Activated T-cell treated with anti-CD3 and anti-CD28 coated beads, Interleukin-2, amount 50 U/mL, for 24 hours (primary cell): ENCODE measurements at regions not wholly inside any gene's neighbourhood (a gene's known extent, or its start where the extent isn't known, plus 50 kb on each side); places are given as distances from the start of the nearest gene placed in this dataset.
"Not testable (repeated sequence)": the region's sequence is repeated elsewhere in the genome, so short reads cannot be mapped to it uniquely, and the experiment has no call there.

Experiments
- DNase-seq: peaks from one replicate; pipeline ENCODE4 v3.0.0-alpha.2; 2020
- H3K27ac Mint-ChIP-seq: 2 replicates; pipeline ENCODE4 v1.8.0; 2020; ENCODE audit warnings: mild to moderate bottlenecking, mixed read lengths
- H3K27me3 Mint-ChIP-seq: 2 replicates; pipeline ENCODE4 v1.8.0; 2020; ENCODE audit warnings: mixed read lengths
- H3K36me3 Mint-ChIP-seq: 2 replicates; pipeline ENCODE4 v1.8.0; 2020; ENCODE audit warnings: low read depth, mixed read lengths
- H3K4me1 Mint-ChIP-seq: 2 replicates; pipeline ENCODE4 v1.8.0; 2020; ENCODE audit warnings: low read depth, mixed read lengths
- H3K4me3 Mint-ChIP-seq: 2 replicates; pipeline ENCODE4 v1.8.0; 2020; ENCODE audit warnings: mild to moderate bottlenecking, moderate library complexity, mixed read lengths
- H3K9me3 Mint-ChIP-seq: 2 replicates; pipeline ENCODE4 v1.8.0; 2020; ENCODE audit warnings: mixed read lengths

GRCh38 chr1:30001011-30001731 is 722.2 kb downstream of the MATN1 start:
- Mint-ChIP-seq H3K9me3 (peaks cover 4% of the 10 kb centered on the region), H3K27me3 (peaks cover 4% of the 10 kb centered on the region), H3K27ac (no peak overlapping the region), H3K36me3 (no peaks in the 10 kb centered on the region), H3K4me1 (no peaks in the 10 kb centered on the region), H3K4me3 (no peak overlapping the region)
- no peak for DNase-seq

- DNase-seq = no peak
- Mint-ChIP-seq H3K4me1 (no peaks in the 10 kb centered on the region), H3K36me3 (no peaks in the 10 kb centered on the region), H3K9me3 (peaks cover 7% of the 10 kb centered on the region), H3K4me3 (no peak overlapping the region), H3K27ac (no peak overlapping the region), H3K27me3 (peaks cover 4% of the 10 kb centered on the region)
Observed at GRCh38 chr1:30000266-30000665, 723.1 kb downstream of the MATN1 start.

- peaks cover 4% of the 10 kb centered on the region for H3K27me3 Mint-ChIP-seq
- H3K27ac Mint-ChIP-seq = no peak overlapping the region
- DNase-seq = no peak
- H3K9me3 Mint-ChIP-seq = peaks cover 11% of the 10 kb centered on the region
- no peaks in the 10 kb centered on the region for H3K36me3 Mint-ChIP-seq
- no peaks in the 10 kb centered on the region for H3K4me1 Mint-ChIP-seq
- no peak overlapping the region for H3K4me3 Mint-ChIP-seq
Observed at GRCh38 chr1:29999595-29999994, 723.8 kb downstream of the MATN1 start.

GRCh38 chr1:29998686-29999085 is 724.7 kb downstream of the MATN1 start:
- peaks cover 4% of the 10 kb centered on the region for H3K27me3 Mint-ChIP-seq
- no peaks in the 10 kb centered on the region for H3K36me3 Mint-ChIP-seq
- peaks cover 16% of the 10 kb centered on the region for H3K9me3 Mint-ChIP-seq
- H3K4me3 Mint-ChIP-seq = no peak overlapping the region
- H3K27ac Mint-ChIP-seq = no peak overlapping the region
- DNase-seq = no peak
- H3K4me1 Mint-ChIP-seq = no peaks in the 10 kb centered on the region

GRCh38 chr1:29997818-29998217 is 725.6 kb downstream of the MATN1 start:
- not testable (repeated sequence) for DNase-seq, H3K27me3 Mint-ChIP-seq, H3K4me3 Mint-ChIP-seq, H3K36me3 Mint-ChIP-seq, H3K4me1 Mint-ChIP-seq, H3K27ac Mint-ChIP-seq
- peaks cover 22% of the 10 kb centered on the region for H3K9me3 Mint-ChIP-seq

GRCh38 chr1:29993950-29994349 is 729.4 kb downstream of the MATN1 start:
- Mint-ChIP-seq H3K36me3 (no peaks in the 10 kb centered on the region), H3K4me3 (no peak overlapping the region), H3K4me1 (no peaks in the 10 kb centered on the region), H3K27me3 (peaks cover 12% of the 10 kb centered on the region), H3K27ac (no peak overlapping the region), H3K9me3 (peaks cover 22% of the 10 kb centered on the region)
- DNase-seq = no peak

GRCh38 chr1:29991815-29992214 is 731.6 kb downstream of the MATN1 start:
- H3K4me1 Mint-ChIP-seq = no peaks in the 10 kb centered on the region
- H3K27me3 Mint-ChIP-seq = peaks cover 12% of the 10 kb centered on the region
- peaks cover 22% of the 10 kb centered on the region for H3K9me3 Mint-ChIP-seq
- no peak overlapping the region for H3K4me3 Mint-ChIP-seq
- no peaks in the 10 kb centered on the region for H3K36me3 Mint-ChIP-seq
- DNase-seq = no peak
- H3K27ac Mint-ChIP-seq = no peak overlapping the region

- Mint-ChIP-seq H3K36me3 (no peaks in the 10 kb centered on the region), H3K27ac (no peak overlapping the region), H3K9me3 (peaks cover 17% of the 10 kb centered on the region), H3K4me3 (no peak overlapping the region), H3K4me1 (no peaks in the 10 kb centered on the region), H3K27me3 (peaks cover 14% of the 10 kb centered on the region)
- DNase-seq = no peak
Observed at GRCh38 chr1:29991025-29991424, 732.4 kb downstream of the MATN1 start.

- Mint-ChIP-seq H3K27ac (no peak overlapping the region), H3K9me3 (peaks cover 15% of the 10 kb centered on the region), H3K36me3 (no peaks in the 10 kb centered on the region), H3K4me1 (no peaks in the 10 kb centered on the region), H3K27me3 (peaks cover 15% of the 10 kb centered on the region), H3K4me3 (no peak overlapping the region)
- no peak for DNase-seq
Observed at GRCh38 chr1:29990304-29990703, 733.1 kb downstream of the MATN1 start.

GRCh38 chr1:29986986-29987385 is 736.4 kb downstream of the MATN1 start:
- Mint-ChIP-seq H3K27me3 (peaks cover 36% of the 10 kb centered on the region), H3K4me3 (no peak overlapping the region), H3K27ac (no peak overlapping the region)

GRCh38 chr1:29985606-29985945 is 737.8 kb downstream of the MATN1 start:
- no peak for DNase-seq
- Mint-ChIP-seq H3K4me3 (no peak overlapping the region), H3K9me3 (no peaks in the 10 kb centered on the region), H3K4me1 (no peaks in the 10 kb centered on the region), H3K27ac (no peak overlapping the region), H3K36me3 (no peaks in the 10 kb centered on the region), H3K27me3 (peaks cover 46% of the 10 kb centered on the region)

More at GRCh38 chr1:29986986-29987385, 736.4 kb downstream of the MATN1 start:
- H3K36me3 Mint-ChIP-seq = no peaks in the 10 kb centered on the region
- no peak for DNase-seq
- no peaks in the 10 kb centered on the region for H3K4me1 Mint-ChIP-seq
- H3K9me3 Mint-ChIP-seq = no peaks in the 10 kb centered on the region

- no peak overlapping the region for H3K27ac Mint-ChIP-seq
- no peaks in the 10 kb centered on the region for H3K4me1 Mint-ChIP-seq
- no peak overlapping the region for H3K4me3 Mint-ChIP-seq
- DNase-seq = no peak
- no peaks in the 10 kb centered on the region for H3K36me3 Mint-ChIP-seq
- H3K9me3 Mint-ChIP-seq = no peaks in the 10 kb centered on the region
- H3K27me3 Mint-ChIP-seq = peaks cover 42% of the 10 kb centered on the region
Observed at GRCh38 chr1:29984862-29985605, 738.4 kb downstream of the MATN1 start.

- peaks cover 38% of the 10 kb centered on the region for H3K27me3 Mint-ChIP-seq
- H3K4me1 Mint-ChIP-seq = no peaks in the 10 kb centered on the region
- H3K9me3 Mint-ChIP-seq = no peaks in the 10 kb centered on the region
- no peak overlapping the region for H3K27ac Mint-ChIP-seq
- no peak overlapping the region for H3K4me3 Mint-ChIP-seq
- no peak for DNase-seq
- no peaks in the 10 kb centered on the region for H3K36me3 Mint-ChIP-seq
Observed at GRCh38 chr1:29984166-29984861, 739.1 kb downstream of the MATN1 start.

- Mint-ChIP-seq H3K27me3 (peaks cover 38% of the 10 kb centered on the region), H3K36me3 (no peaks in the 10 kb centered on the region), H3K9me3 (no peaks in the 10 kb centered on the region), H3K4me3 (no peak overlapping the region), H3K4me1 (no peaks in the 10 kb centered on the region), H3K27ac (no peak overlapping the region)
- DNase-seq = no peak
Observed at GRCh38 chr1:29983321-29983720, 740.1 kb downstream of the MATN1 start.
